ENCODE measurements at regions not wholly inside any gene's neighbourhood (a gene's known extent, or its start where the extent isn't known, plus 50 kb on each side); places are given as distances from the start of the nearest gene placed in this dataset.
A peak's percentile ranks its signal among the peaks of the same experiment; 100 is the strongest.

GRCh38 chr2:64881037-64881492, 108.1 kb upstream of the SLC1A4 start:
- TF ChIP-seq NFIC (IDR thresholded peaks at IDR 0.05) = no peak
- TF ChIP-seq USF1 (IDR thresholded peaks at IDR 0.05) = no peak
- TF ChIP-seq REST (IDR thresholded peaks at IDR 0.05; ENCODE audit: low read depth) = no peak
- TF ChIP-seq ZBTB7A (IDR thresholded peaks at IDR 0.05; ENCODE audit: low read depth) = no peak
- TF ChIP-seq CREB1 (IDR thresholded peaks at IDR 0.05; ENCODE audit: low read depth) = no peak
- no peak for TF ChIP-seq MAX (IDR thresholded peaks at IDR 0.05)
- no peak for TF ChIP-seq EP300 (IDR thresholded peaks at IDR 0.05; ENCODE audit: borderline replicate concordance)
- TF ChIP-seq RAD21 (IDR thresholded peaks at IDR 0.05; ENCODE audit: low read depth) = no peak
- TF ChIP-seq CEBPB (IDR thresholded peaks at IDR 0.05) = no peak
- TF ChIP-seq TAF1 (IDR thresholded peaks at IDR 0.05; ENCODE audit: low read depth) = no peak
- TF ChIP-seq EGR1 (IDR thresholded peaks at IDR 0.05) = no peak
- TF ChIP-seq TCF12 (IDR thresholded peaks at IDR 0.05; ENCODE audit: low read depth) = no peak

- TF ChIP-seq ZBTB7A (IDR thresholded peaks at IDR 0.05; ENCODE audit: low read depth) = no peak
- no peak for TF ChIP-seq REST (IDR thresholded peaks at IDR 0.05; ENCODE audit: low read depth)
- no peak for TF ChIP-seq CREB1 (IDR thresholded peaks at IDR 0.05; ENCODE audit: low read depth)
- no peak for TF ChIP-seq TCF12 (IDR thresholded peaks at IDR 0.05; ENCODE audit: low read depth)
- no peak for TF ChIP-seq RAD21 (IDR thresholded peaks at IDR 0.05; ENCODE audit: low read depth)
- TF ChIP-seq YY1 (IDR thresholded peaks at IDR 0.05; ENCODE audit: low read depth) = no peak
- no peak for TF ChIP-seq EP300 (IDR thresholded peaks at IDR 0.05; ENCODE audit: borderline replicate concordance)
- no peak for TF ChIP-seq TAF1 (IDR thresholded peaks at IDR 0.05; ENCODE audit: low read depth)
- no peak for TF ChIP-seq NFIC (IDR thresholded peaks at IDR 0.05)
- no peak for TF ChIP-seq CEBPB (IDR thresholded peaks at IDR 0.05)
- TF ChIP-seq TEAD4 (IDR thresholded peaks at IDR 0.05) = no peak
- TF ChIP-seq USF1 (IDR thresholded peaks at IDR 0.05) = no peak
- no peak for TF ChIP-seq EGR1 (IDR thresholded peaks at IDR 0.05)
- TF ChIP-seq FOXM1 (IDR thresholded peaks at IDR 0.05; ENCODE audit: borderline replicate concordance, low read depth) = no peak
- TF ChIP-seq MAX (IDR thresholded peaks at IDR 0.05) = no peak
Observed at GRCh38 chr2:64887565-64887964, 101.6 kb upstream of the SLC1A4 start.

GRCh38 chr2:64888591-64889309, 100.4 kb upstream of the SLC1A4 start:
- no peak for TF ChIP-seq TCF12 (IDR thresholded peaks at IDR 0.05; ENCODE audit: low read depth)
- peak; percentile 76 for TF ChIP-seq CEBPB (IDR thresholded peaks at IDR 0.05)
- no peak for TF ChIP-seq CREB1 (IDR thresholded peaks at IDR 0.05; ENCODE audit: low read depth)
- no peak for TF ChIP-seq TEAD4 (IDR thresholded peaks at IDR 0.05)
- TF ChIP-seq REST (IDR thresholded peaks at IDR 0.05; ENCODE audit: low read depth) = no peak
- TF ChIP-seq NFIC (IDR thresholded peaks at IDR 0.05) = no peak
- TF ChIP-seq USF1 (IDR thresholded peaks at IDR 0.05) = no peak
- TF ChIP-seq RAD21 (IDR thresholded peaks at IDR 0.05; ENCODE audit: low read depth) = peak; percentile 70
- TF ChIP-seq YY1 (IDR thresholded peaks at IDR 0.05; ENCODE audit: low read depth) = no peak
- no peak for TF ChIP-seq FOXM1 (IDR thresholded peaks at IDR 0.05; ENCODE audit: borderline replicate concordance, low read depth)

- no peak for TF ChIP-seq NFIC (IDR thresholded peaks at IDR 0.05)
- TF ChIP-seq TAF1 (IDR thresholded peaks at IDR 0.05; ENCODE audit: low read depth) = no peak
- TF ChIP-seq ZBTB7A (IDR thresholded peaks at IDR 0.05; ENCODE audit: low read depth) = no peak
- TF ChIP-seq REST (IDR thresholded peaks at IDR 0.05; ENCODE audit: low read depth) = no peak
- TF ChIP-seq EP300 (IDR thresholded peaks at IDR 0.05; ENCODE audit: borderline replicate concordance) = no peak
- TF ChIP-seq USF1 (IDR thresholded peaks at IDR 0.05) = no peak
- TF ChIP-seq CREB1 (IDR thresholded peaks at IDR 0.05; ENCODE audit: low read depth) = no peak
- TF ChIP-seq TCF12 (IDR thresholded peaks at IDR 0.05; ENCODE audit: low read depth) = no peak
- TF ChIP-seq RAD21 (IDR thresholded peaks at IDR 0.05; ENCODE audit: low read depth) = no peak
- TF ChIP-seq YY1 (IDR thresholded peaks at IDR 0.05; ENCODE audit: low read depth) = no peak
- TF ChIP-seq FOXM1 (IDR thresholded peaks at IDR 0.05; ENCODE audit: borderline replicate concordance, low read depth) = no peak
- TF ChIP-seq TEAD4 (IDR thresholded peaks at IDR 0.05) = no peak
- TF ChIP-seq EGR1 (IDR thresholded peaks at IDR 0.05) = no peak
- no peak for TF ChIP-seq MAX (IDR thresholded peaks at IDR 0.05)
- no peak for TF ChIP-seq CEBPB (IDR thresholded peaks at IDR 0.05)
Observed at GRCh38 chr2:64889803-64890202, 99.4 kb upstream of the SLC1A4 start.

All from Ishikawa (cell line).